PC-9 (cell line): ENCODE measurements at regions not wholly inside any gene's neighbourhood (a gene's known extent, or its start where the extent isn't known, plus 50 kb on each side); places are given as distances from the start of the nearest gene placed in this dataset.

Experiments
- BruUV-seq: library from RNA; stranded (reverse); fragments of 400-500 nt; replicated peaks from 2 replicates; lab custom pipeline; 2021; lab: Mats Ljungman, UMichigan
- CTCF ChIA-PET: fragments of 300-600 bp; sonication (Branson Sonifier 250); formaldehyde crosslinking; loops from one replicate; lab custom pipeline; 2022; ENCODE audit warnings: antibody characterized with exemption; lab: Charles Lee
- POLR2A ChIA-PET: fragments of 300-600 bp; sonication (Branson Sonifier 250); formaldehyde crosslinking; loops from one replicate; lab custom pipeline; 2022; ENCODE audit warnings: antibody characterized with exemption; ENCODE audit not compliant: unreplicated experiment; lab: Charles Lee
- DNase-seq, 2 experiments: peaks; one replicate each; pipeline versions ENCODE4 v3.0.0 to v3.0.0-alpha.2; 2015 to 2022; ENCODE audit warnings: mixed read lengths in 1 of 2
- H2AFZ ChIP-seq: fragments of 200-600 bp; sonication (generic); 2 replicates; pipeline ENCODE4 v1.8.1; 2017; ENCODE audit warnings: antibody characterized with exemption
- H3F3A ChIP-seq: fragments of 200-600 bp; sonication (generic); 2 replicates; pipeline ENCODE4 v1.8.1; 2017; ENCODE audit warnings: antibody characterized with exemption, mild to moderate bottlenecking, low read depth; ENCODE audit not compliant: insufficient read depth
- H3K27ac ChIP-seq: fragments of 200-600 bp; sonication (generic); 2 replicates; pipeline ENCODE4 v1.6.1; 2016; ENCODE audit warnings: mixed run types
- H3K27me3 ChIP-seq: fragments of 200-600 bp; sonication (generic); 2 replicates; pipeline ENCODE4 v1.6.1; 2016; ENCODE audit warnings: low read depth, mixed run types; ENCODE audit not compliant: insufficient read depth
- H3K36me3 ChIP-seq: fragments of 200-600 bp; sonication (generic); 2 replicates; pipeline ENCODE4 v1.6.1; 2016; ENCODE audit warnings: low read depth, mixed run types
- H3K4me1 ChIP-seq: fragments of 200-600 bp; sonication (generic); replicated peaks from 2 replicates; pipeline ENCODE4 v1.6.1; 2016; ENCODE audit warnings: mixed run types; ENCODE audit not compliant: insufficient read depth
- H3K4me2 ChIP-seq: fragments of 200-600 bp; sonication (generic); 2 replicates; pipeline ENCODE4 v1.6.1; 2017; ENCODE audit warnings: mixed run types
- H3K4me3 ChIP-seq: fragments of 200-600 bp; sonication (generic); 2 replicates; pipeline ENCODE4 v1.6.1; 2016; ENCODE audit warnings: mixed run types
- H3K79me2 ChIP-seq: fragments of 200-600 bp; sonication (generic); 2 replicates; pipeline ENCODE4 v1.6.1; 2017; ENCODE audit warnings: low read depth, mixed run types
- H3K9me2 ChIP-seq: fragments of 200-600 bp; sonication (generic); 2 replicates; pipeline ENCODE4 v1.8.1; 2017; ENCODE audit warnings: mild to moderate bottlenecking; ENCODE audit not compliant: insufficient read depth
- H3K9me3 ChIP-seq: fragments of 200-600 bp; sonication (generic); 2 replicates; pipeline ENCODE4 v1.8.1; 2016; ENCODE audit warnings: low read depth; ENCODE audit not compliant: insufficient read depth
- H4K20me1 ChIP-seq: fragments of 200-600 bp; sonication (generic); 2 replicates; pipeline ENCODE4 v1.8.1; 2017; ENCODE audit not compliant: insufficient read depth
- EZH2 ChIP-seq: fragments of 200-600 bp; sonication (generic); IDR thresholded peaks from 2 replicates; pipeline ENCODE4 v1.8.0; 2017; ENCODE audit warnings: antibody characterized with exemption, low read depth
- intact Hi-C: fragments of 100-400 bp; cut with micrococcal nuclease; formaldehyde crosslinking; loops from one replicate; pipeline ENCODE4 v1.10.0; 2022; ENCODE audit not compliant: unreplicated experiment
- TF ChIP-seq, protein P1 (sequence below): fragments of 200-600 bp; sonication (generic); conservative IDR thresholded peaks from 2 replicates; pipeline ENCODE4 v1.6.1; 2017; ENCODE audit warnings: mixed run types, antibody characterized with exemption, mild to moderate bottlenecking, moderate library complexity

DNA sequence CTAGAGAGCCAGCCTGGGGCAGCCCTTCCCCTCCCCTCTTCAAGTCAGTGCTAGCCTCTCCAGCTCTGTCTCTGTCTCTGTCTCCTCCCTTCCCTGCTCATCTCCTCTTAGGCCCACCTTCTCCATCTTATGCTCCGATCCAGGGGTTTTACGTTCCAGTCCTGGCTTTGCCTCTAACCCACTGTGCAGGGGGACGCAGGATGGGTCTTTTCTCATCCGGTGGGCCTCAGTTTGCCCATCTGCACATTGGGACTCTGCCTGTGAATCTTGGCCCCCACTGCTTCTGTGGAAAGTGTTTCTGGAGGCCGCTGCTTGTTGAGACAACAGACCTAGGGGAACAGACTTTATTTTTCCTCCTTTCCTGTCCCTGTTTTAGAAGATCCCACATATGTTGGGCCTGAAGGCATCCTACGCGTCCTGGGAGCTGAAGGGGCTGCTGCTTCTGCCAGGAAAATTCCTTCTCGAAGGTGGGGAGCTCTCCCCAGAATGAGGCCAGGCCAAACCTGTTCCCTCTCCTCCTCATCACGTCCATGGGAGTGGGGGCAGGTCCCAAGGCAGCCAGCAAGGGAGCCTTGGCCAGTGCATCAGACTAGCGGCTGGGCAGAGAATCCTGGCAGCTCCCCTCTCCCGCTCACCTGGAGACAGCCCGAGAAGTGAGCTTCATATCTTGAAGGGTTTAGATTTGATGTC lies 99.5 kb upstream of the CSF3R start:
- TF ChIP-seq, protein P1, sequence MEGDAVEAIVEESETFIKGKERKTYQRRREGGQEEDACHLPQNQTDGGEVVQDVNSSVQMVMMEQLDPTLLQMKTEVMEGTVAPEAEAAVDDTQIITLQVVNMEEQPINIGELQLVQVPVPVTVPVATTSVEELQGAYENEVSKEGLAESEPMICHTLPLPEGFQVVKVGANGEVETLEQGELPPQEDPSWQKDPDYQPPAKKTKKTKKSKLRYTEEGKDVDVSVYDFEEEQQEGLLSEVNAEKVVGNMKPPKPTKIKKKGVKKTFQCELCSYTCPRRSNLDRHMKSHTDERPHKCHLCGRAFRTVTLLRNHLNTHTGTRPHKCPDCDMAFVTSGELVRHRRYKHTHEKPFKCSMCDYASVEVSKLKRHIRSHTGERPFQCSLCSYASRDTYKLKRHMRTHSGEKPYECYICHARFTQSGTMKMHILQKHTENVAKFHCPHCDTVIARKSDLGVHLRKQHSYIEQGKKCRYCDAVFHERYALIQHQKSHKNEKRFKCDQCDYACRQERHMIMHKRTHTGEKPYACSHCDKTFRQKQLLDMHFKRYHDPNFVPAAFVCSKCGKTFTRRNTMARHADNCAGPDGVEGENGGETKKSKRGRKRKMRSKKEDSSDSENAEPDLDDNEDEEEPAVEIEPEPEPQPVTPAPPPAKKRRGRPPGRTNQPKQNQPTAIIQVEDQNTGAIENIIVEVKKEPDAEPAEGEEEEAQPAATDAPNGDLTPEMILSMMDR: no peak
- no peak for TF ChIP-seq EZH2
- CTCF ChIA-PET: no interaction called here

DNA sequence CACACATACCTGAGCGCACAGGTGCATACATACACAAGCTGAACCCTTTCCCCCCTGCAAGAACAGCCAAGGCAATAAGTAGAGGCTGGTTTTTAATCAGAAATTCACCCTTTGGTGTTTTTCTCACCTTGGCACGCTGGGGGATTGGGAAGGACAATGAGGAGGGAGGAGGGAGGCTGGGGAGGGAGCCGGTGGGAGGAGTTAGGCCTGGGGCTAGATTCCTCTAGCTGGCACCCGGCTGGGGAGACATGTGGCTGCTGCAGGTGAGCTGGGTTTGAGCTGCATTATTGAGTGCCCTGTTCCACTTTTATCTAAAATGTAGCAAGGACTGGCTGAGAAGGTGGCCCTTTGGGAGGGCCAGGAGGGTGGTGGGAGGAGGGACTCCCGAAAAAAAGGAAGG lies 97.8 kb upstream of the CSF3R start:
- H3K27ac ChIP-seq: no peak overlapping the region
- H3K9me3 ChIP-seq: no peaks in the 10 kb centered on the region
- H3K36me3 ChIP-seq: no peaks in the 10 kb centered on the region
- no peak for DNase-seq
- H3F3A ChIP-seq: no peaks in the 10 kb centered on the region
- no peak overlapping the region for H2AFZ ChIP-seq
- no peaks in the 10 kb centered on the region for H4K20me1 ChIP-seq
- intact Hi-C loops: no loop called here
- no peaks in the 10 kb centered on the region for H3K79me2 ChIP-seq
- no peaks in the 10 kb centered on the region for H3K4me1 ChIP-seq
- TF ChIP-seq EZH2: no peak
- TF ChIP-seq, protein P1: no peak
- BruUV-seq: no TSS peak
- H3K27me3 ChIP-seq: peaks cover 23% of the 10 kb centered on the region
- POLR2A ChIA-PET: no interaction called here
- H3K9me2 ChIP-seq: no peaks in the 10 kb centered on the region
- CTCF ChIA-PET: no interaction called here
- H3K4me2 ChIP-seq: no peak overlapping the region
- no peak overlapping the region for H3K4me3 ChIP-seq

More for the DNA sequence above, 99.5 kb upstream of the CSF3R start:
- Histone ChIP-seq H3K27me3 (peaks cover 40% of the 10 kb centered on the region), H3K36me3 (no peaks in the 10 kb centered on the region), H3K9me3 (no peaks in the 10 kb centered on the region), H3F3A (no peaks in the 10 kb centered on the region), H2AFZ (no peak overlapping the region), H3K9me2 (no peaks in the 10 kb centered on the region), H3K4me3 (no peak overlapping the region), H3K4me2 (no peak overlapping the region), H3K4me1 (no peaks in the 10 kb centered on the region), H3K27ac (no peak overlapping the region), H3K79me2 (no peaks in the 10 kb centered on the region), H4K20me1 (no peaks in the 10 kb centered on the region)
- no TSS peak for BruUV-seq
- POLR2A ChIA-PET: no interaction called here
- DNase-seq: no peak
- intact Hi-C loops: no loop called here

DNA sequence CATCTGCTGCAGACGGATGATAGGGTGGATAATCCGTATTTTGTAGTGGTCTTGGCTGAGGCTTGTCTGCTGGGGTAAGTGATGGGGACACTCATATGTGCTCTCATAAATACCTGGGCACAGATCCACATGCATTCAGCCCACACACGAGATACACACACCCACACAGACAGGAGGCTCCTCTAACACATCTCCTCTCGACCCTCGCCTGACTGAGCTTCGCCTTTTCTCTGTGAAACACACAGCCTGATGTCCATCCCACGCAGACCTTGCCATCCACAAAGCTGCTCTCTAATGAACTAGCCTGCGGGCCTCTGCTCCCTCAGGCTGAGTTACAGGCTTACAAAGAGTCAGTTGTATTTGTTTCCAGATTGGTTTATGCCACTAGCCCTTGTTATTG lies 96.3 kb upstream of the CSF3R start:
- POLR2A ChIA-PET: no interaction called here
- no peaks in the 10 kb centered on the region for H3K9me2 ChIP-seq
- no peak for DNase-seq
- CTCF ChIA-PET: no interaction called here
- BruUV-seq: no TSS peak
- H3K27me3 ChIP-seq: peaks cover 17% of the 10 kb centered on the region
- TF ChIP-seq EZH2: no peak
- TF ChIP-seq, protein P1: no peak
- H3K4me1 ChIP-seq: no peaks in the 10 kb centered on the region
- H3K36me3 ChIP-seq: no peaks in the 10 kb centered on the region
- H3K9me3 ChIP-seq: no peaks in the 10 kb centered on the region
- no peaks in the 10 kb centered on the region for H3K79me2 ChIP-seq
- no peak overlapping the region for H2AFZ ChIP-seq
- no peak overlapping the region for H3K4me2 ChIP-seq
- H3K27ac ChIP-seq: no peak overlapping the region
- H4K20me1 ChIP-seq: no peaks in the 10 kb centered on the region
- H3F3A ChIP-seq: no peaks in the 10 kb centered on the region
- no peak overlapping the region for H3K4me3 ChIP-seq
- intact Hi-C loops: no loop called here
